ENCODE measurements at regions not wholly inside any gene's neighbourhood (a gene's known extent, or its start where the extent isn't known, plus 50 kb on each side); places are given as distances from the start of the nearest gene placed in this dataset.
A peak's percentile ranks its signal among the peaks of the same experiment; 100 is the strongest.

DNA sequence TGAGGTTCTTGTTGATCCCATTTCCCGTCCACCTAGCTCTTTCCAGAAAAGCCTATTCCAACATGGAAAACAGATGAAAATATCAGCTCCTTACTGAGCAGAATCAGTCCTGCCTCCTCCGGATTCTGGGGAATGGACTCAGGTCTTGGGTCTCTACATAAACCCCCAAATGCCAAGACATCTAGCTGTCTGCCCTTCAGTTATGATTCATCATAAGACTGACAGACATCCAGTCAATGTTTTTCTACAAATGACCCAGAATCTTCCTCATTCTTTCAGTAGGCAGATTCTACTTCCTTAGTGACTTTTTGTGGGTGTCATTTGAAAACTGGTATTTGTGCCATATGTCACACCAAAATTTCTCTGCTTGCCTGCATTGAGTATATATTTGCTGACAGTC is 103.0 kb upstream of the TGFBR2 start:
- Mint-ChIP-seq H3K4me3 (ENCODE audit: low read depth) (no peak overlapping the region), H3K27ac (no peak overlapping the region), H3K27me3 (no peaks in the 10 kb centered on the region), H3K4me1 (ENCODE audit: low read depth) (no peaks in the 10 kb centered on the region), H3K9me3 (ENCODE audit: low read depth) (peaks cover 10% of the 10 kb centered on the region), H3K36me3 (ENCODE audit: insufficient read depth) (no peaks in the 10 kb centered on the region)
- no peak for DNase-seq (ENCODE audit: low spot score, unreplicated experiment)
- TF ChIP-seq, protein P1, sequence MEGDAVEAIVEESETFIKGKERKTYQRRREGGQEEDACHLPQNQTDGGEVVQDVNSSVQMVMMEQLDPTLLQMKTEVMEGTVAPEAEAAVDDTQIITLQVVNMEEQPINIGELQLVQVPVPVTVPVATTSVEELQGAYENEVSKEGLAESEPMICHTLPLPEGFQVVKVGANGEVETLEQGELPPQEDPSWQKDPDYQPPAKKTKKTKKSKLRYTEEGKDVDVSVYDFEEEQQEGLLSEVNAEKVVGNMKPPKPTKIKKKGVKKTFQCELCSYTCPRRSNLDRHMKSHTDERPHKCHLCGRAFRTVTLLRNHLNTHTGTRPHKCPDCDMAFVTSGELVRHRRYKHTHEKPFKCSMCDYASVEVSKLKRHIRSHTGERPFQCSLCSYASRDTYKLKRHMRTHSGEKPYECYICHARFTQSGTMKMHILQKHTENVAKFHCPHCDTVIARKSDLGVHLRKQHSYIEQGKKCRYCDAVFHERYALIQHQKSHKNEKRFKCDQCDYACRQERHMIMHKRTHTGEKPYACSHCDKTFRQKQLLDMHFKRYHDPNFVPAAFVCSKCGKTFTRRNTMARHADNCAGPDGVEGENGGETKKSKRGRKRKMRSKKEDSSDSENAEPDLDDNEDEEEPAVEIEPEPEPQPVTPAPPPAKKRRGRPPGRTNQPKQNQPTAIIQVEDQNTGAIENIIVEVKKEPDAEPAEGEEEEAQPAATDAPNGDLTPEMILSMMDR (IDR thresholded peaks at IDR 0.05; ENCODE audit: unreplicated experiment), result no peak

DNA sequence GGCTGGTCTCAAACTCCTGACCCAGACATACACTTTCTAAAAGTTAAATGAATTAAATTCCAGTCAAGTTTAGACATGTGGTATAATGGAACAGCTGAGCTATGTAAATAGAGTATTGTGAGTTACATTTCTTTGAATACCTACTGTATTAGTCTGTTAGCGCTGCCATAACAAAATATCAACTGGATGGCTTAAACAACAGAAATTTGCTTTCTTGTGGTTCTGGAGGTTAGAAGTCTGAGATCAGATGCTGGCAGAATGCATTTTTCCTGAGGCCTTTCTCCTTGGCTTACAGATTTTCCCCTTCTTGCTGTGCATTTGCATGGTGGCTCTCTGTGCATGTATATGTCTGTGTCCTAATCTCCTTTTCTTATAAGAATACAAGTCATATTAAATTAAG is 101.5 kb upstream of the TGFBR2 start:
- Mint-ChIP-seq H3K4me1 (ENCODE audit: low read depth) (no peaks in the 10 kb centered on the region), H3K9me3 (ENCODE audit: low read depth) (peaks cover 10% of the 10 kb centered on the region), H3K36me3 (ENCODE audit: insufficient read depth) (no peaks in the 10 kb centered on the region), H3K27ac (no peak overlapping the region), H3K27me3 (no peaks in the 10 kb centered on the region), H3K4me3 (ENCODE audit: low read depth) (no peak overlapping the region)
- TF ChIP-seq, protein P1 (IDR thresholded peaks at IDR 0.05; ENCODE audit: unreplicated experiment), result no peak
- DNase-seq (ENCODE audit: low spot score, unreplicated experiment), result no peak

DNA sequence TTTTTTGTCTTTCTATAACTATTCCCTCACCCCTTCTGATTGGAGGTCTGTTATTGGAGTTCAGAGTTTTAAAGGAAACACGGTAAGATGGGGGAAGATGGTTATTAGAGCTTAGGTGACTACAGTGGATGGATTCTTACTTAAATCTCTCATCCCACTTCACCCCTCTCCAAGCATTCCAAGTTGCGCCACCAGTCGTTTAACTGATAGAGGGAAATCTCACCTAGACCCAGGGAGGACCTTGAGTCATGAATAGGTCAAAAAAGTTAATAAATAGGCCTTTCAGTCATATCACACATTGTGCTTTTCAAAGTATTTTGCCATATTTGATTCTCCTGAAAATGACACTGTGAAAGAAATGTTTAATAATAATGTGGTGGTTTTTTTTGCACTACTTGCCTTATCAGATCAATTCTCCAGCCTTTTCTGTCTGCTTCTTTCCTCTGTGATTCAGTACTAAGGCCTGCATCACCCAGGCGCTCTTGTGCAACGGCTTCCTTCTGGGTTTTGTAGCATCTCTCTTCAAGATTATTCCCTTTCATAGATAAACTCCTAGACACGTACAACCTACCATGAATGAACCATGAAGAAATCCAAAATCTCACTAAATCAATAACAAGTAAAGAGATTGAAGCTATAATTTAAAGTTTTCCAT is 100.4 kb upstream of the TGFBR2 start:
- no peak overlapping the region for H3K4me3 Mint-ChIP-seq (ENCODE audit: low read depth)
- TF ChIP-seq, protein P1 (IDR thresholded peaks at IDR 0.05; ENCODE audit: unreplicated experiment), result no peak
- no peak overlapping the region for H3K27ac Mint-ChIP-seq
- no peaks in the 10 kb centered on the region for H3K36me3 Mint-ChIP-seq (ENCODE audit: insufficient read depth)
- H3K9me3 Mint-ChIP-seq (ENCODE audit: low read depth), result peaks cover 4% of the 10 kb centered on the region
- no peak for DNase-seq (ENCODE audit: low spot score, unreplicated experiment)
- H3K27me3 Mint-ChIP-seq, result no peaks in the 10 kb centered on the region
- no peaks in the 10 kb centered on the region for H3K4me1 Mint-ChIP-seq (ENCODE audit: low read depth)

DNA sequence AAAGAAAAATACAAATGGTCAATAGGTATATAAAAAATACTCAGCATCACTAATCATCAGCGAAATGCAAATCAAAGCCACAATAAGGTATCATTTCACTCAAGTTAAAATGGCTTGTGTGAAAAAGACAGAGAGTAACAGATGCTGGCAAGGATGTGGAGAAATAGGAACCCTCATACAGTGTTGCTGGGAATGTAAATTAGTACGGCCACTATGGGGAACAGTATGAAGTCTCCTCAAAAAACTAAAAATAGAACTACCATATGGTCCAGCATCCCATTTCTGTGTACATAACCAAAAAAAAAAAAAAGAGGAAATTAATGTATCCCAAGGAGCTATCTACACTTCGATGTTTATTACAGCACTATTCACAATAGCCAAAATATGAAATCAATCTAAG is 98.1 kb upstream of the TGFBR2 start:
- no peak for DNase-seq (ENCODE audit: low spot score, unreplicated experiment)
- H3K36me3 Mint-ChIP-seq (ENCODE audit: insufficient read depth), result no peaks in the 10 kb centered on the region
- H3K27ac Mint-ChIP-seq, result peak overlapping the region; percentile 18
- TF ChIP-seq, protein P1 (IDR thresholded peaks at IDR 0.05; ENCODE audit: unreplicated experiment), result no peak
- H3K4me1 Mint-ChIP-seq (ENCODE audit: low read depth), result no peaks in the 10 kb centered on the region
- H3K9me3 Mint-ChIP-seq (ENCODE audit: low read depth), result peaks cover 4% of the 10 kb centered on the region
- no peaks in the 10 kb centered on the region for H3K27me3 Mint-ChIP-seq
- no peak overlapping the region for H3K4me3 Mint-ChIP-seq (ENCODE audit: low read depth)

DNA sequence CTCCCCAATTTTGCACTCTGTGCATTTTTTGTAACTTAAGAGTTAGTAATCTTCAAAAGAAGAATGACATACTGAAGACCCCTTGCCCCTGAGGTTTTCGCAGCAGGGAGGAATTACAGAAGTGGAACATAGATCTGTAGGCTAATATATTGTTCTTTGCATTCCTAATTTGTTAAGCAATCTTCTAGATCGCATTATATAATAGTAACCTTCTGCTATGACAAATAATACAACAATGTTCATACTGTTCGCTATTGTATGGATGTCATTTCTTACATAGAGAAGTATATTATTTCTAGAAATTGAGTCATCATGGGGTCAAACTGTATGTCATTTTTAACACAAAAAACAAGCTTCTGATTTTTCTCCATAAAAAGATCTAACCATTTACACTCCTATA is 95.8 kb upstream of the TGFBR2 start:
- Mint-ChIP-seq H3K9me3 (ENCODE audit: low read depth) (peaks cover 4% of the 10 kb centered on the region), H3K27ac (no peak overlapping the region), H3K4me3 (ENCODE audit: low read depth) (no peak overlapping the region), H3K36me3 (ENCODE audit: insufficient read depth) (no peaks in the 10 kb centered on the region), H3K27me3 (no peaks in the 10 kb centered on the region), H3K4me1 (ENCODE audit: low read depth) (no peaks in the 10 kb centered on the region)
- TF ChIP-seq, protein P1 (IDR thresholded peaks at IDR 0.05; ENCODE audit: unreplicated experiment), result no peak
- DNase-seq (ENCODE audit: low spot score, unreplicated experiment), result no peak
